ENCODE measurements at regions not wholly inside any gene's neighbourhood (a gene's known extent, or its start where the extent isn't known, plus 50 kb on each side); places are given as distances from the start of the nearest gene placed in this dataset.

DNA sequence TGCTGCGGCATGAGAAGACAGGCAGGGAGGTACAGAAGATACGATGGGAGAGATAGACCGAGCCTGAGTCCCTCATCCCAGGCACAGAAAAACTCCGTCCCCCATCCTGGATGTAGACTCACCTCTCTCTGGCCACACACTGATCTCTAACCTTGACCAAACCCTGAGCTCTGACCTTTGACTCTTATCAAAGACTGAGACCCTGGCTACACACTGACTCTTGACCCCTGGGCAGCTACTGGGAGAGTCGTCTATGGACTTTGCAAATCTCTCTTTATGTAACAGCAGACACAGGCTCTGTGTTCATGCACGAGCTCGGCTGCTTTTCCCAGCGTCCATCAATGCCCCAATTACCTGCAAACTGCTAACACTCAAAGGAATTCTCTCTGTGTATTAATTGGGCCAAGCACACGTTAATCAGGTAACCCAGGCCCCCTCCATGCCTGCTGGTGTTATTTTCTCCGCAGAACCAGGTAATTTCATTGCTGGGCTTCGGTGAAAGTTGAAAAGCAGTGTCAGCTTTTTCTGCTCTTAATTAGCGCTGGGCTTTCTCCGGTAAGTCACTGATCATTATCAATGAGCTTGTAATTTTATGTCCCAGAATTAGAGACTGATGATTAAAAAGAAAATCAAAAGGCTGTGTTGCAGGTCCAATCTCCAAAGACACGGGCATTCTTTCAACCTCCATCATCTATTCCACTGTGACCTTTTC is 179.4 kb upstream of the NLRP1 start:
- TF ChIP-seq, protein P1, sequence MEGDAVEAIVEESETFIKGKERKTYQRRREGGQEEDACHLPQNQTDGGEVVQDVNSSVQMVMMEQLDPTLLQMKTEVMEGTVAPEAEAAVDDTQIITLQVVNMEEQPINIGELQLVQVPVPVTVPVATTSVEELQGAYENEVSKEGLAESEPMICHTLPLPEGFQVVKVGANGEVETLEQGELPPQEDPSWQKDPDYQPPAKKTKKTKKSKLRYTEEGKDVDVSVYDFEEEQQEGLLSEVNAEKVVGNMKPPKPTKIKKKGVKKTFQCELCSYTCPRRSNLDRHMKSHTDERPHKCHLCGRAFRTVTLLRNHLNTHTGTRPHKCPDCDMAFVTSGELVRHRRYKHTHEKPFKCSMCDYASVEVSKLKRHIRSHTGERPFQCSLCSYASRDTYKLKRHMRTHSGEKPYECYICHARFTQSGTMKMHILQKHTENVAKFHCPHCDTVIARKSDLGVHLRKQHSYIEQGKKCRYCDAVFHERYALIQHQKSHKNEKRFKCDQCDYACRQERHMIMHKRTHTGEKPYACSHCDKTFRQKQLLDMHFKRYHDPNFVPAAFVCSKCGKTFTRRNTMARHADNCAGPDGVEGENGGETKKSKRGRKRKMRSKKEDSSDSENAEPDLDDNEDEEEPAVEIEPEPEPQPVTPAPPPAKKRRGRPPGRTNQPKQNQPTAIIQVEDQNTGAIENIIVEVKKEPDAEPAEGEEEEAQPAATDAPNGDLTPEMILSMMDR (conservative IDR thresholded peaks at IDR 0.05; ENCODE audit: low read depth in 2 of 2) = no peak
- TF ChIP-seq EZH2 (IDR thresholded peaks at IDR 0.05; ENCODE audit: low read depth, unreplicated experiment) (no peak), EZH2phosphoT487 (IDR thresholded peaks at IDR 0.05; ENCODE audit: unreplicated experiment) (no peak)
- TF ChIP-seq, protein P2, sequence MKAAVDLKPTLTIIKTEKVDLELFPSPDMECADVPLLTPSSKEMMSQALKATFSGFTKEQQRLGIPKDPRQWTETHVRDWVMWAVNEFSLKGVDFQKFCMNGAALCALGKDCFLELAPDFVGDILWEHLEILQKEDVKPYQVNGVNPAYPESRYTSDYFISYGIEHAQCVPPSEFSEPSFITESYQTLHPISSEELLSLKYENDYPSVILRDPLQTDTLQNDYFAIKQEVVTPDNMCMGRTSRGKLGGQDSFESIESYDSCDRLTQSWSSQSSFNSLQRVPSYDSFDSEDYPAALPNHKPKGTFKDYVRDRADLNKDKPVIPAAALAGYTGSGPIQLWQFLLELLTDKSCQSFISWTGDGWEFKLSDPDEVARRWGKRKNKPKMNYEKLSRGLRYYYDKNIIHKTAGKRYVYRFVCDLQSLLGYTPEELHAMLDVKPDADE (IDR thresholded peaks at IDR 0.05) = no peak
